ENCODE measurements at regions not wholly inside any gene's neighbourhood (a gene's known extent, or its start where the extent isn't known, plus 50 kb on each side); places are given as distances from the start of the nearest gene placed in this dataset.

DNA sequence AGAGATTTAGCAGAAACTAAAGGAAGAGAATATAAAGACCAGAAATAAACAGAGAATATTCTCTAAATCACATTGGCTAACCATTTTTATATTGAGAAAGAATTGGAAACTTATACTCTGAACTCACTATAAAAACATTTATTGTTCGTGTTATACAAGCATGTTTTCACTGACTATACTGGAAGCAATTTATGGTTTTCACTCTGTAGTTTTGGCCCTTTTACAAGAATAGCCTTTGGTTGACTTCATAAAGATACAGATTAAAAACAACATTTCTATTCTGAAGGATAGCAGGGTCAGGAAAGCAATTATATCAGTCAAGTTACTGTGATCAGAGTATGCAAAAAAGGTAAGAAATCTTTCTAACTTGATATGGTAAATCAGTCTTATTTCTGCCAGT, 965.7 kb upstream of the FAT3 start:
- DNase-seq (ENCODE audit: low read depth in 1 of 2, low spot score in 1 of 2) = no peak
- H3K4me3 ChIP-seq (replicated peaks; ENCODE audit: insufficient read depth, low read length) = no peak overlapping the region
- no peak overlapping the region for H3K27ac ChIP-seq (replicated peaks)
- no peaks in the 10 kb centered on the region for H3K27me3 ChIP-seq (ENCODE audit: insufficient read depth, poor library complexity, severe bottlenecking)
- TF ChIP-seq, protein P1, sequence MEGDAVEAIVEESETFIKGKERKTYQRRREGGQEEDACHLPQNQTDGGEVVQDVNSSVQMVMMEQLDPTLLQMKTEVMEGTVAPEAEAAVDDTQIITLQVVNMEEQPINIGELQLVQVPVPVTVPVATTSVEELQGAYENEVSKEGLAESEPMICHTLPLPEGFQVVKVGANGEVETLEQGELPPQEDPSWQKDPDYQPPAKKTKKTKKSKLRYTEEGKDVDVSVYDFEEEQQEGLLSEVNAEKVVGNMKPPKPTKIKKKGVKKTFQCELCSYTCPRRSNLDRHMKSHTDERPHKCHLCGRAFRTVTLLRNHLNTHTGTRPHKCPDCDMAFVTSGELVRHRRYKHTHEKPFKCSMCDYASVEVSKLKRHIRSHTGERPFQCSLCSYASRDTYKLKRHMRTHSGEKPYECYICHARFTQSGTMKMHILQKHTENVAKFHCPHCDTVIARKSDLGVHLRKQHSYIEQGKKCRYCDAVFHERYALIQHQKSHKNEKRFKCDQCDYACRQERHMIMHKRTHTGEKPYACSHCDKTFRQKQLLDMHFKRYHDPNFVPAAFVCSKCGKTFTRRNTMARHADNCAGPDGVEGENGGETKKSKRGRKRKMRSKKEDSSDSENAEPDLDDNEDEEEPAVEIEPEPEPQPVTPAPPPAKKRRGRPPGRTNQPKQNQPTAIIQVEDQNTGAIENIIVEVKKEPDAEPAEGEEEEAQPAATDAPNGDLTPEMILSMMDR (IDR thresholded peaks at IDR 0.05; ENCODE audit: insufficient read depth, low read length) = no peak
- TF ChIP-seq REST (IDR thresholded peaks at IDR 0.05; ENCODE audit: insufficient replicate concordance, low read depth) = no peak

DNA sequence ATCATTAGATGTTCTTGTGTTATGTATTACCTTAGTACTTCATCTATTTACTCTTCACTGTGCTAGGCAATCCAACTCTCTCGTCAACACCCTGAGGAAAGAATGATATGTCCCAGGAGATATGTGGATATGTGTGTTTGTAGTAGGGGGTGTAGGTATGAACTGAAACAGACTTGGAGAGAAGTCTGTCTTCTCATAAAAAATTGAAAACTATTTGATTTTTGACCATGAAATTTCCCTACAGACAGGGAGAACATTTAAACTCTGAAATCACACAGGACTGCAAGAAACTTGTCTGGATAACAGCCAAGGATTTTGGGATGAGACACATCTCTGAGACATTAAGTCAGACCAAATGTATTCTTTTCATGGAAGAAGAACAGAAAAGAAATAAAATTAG, 967.0 kb upstream of the FAT3 start:
- no peak for TF ChIP-seq POLR2AphosphoS5 (IDR thresholded peaks at IDR 0.05; ENCODE audit: low read depth)
- no peak for TF ChIP-seq GABPA (IDR thresholded peaks at IDR 0.05; ENCODE audit: low read depth)
- TF ChIP-seq SPI1 (IDR thresholded peaks at IDR 0.05; ENCODE audit: borderline replicate concordance, low read depth) = no peak
- no peak for TF ChIP-seq REST (IDR thresholded peaks at IDR 0.05; ENCODE audit: insufficient replicate concordance, low read depth)
- TF ChIP-seq, protein P1 (IDR thresholded peaks at IDR 0.05; ENCODE audit: insufficient read depth, low read length) = no peak

GRCh38 chr11:91248199-91248807, 976.3 kb upstream of the FAT3 start:
- peak in 1 of 2 experiments; percentile 13 for DNase-seq (ENCODE audit: low read depth in 1 of 2, low spot score in 1 of 2)

More for the DNA sequence above, 967.0 kb upstream of the FAT3 start:
- DNase-seq (ENCODE audit: low read depth in 1 of 2, low spot score in 1 of 2) = no peak
- H3K27me3 ChIP-seq (ENCODE audit: insufficient read depth, poor library complexity, severe bottlenecking) = no peaks in the 10 kb centered on the region
- no peak overlapping the region for H3K4me3 ChIP-seq (replicated peaks; ENCODE audit: insufficient read depth, low read length)
- no peak overlapping the region for H3K27ac ChIP-seq (replicated peaks)

More at GRCh38 chr11:91248199-91248807, 976.3 kb upstream of the FAT3 start:
- TF ChIP-seq, protein P1 (IDR thresholded peaks at IDR 0.05; ENCODE audit: insufficient read depth, low read length) = peak; percentile 33
- TF ChIP-seq GABPA (IDR thresholded peaks at IDR 0.05; ENCODE audit: low read depth) = no peak
- H3K27me3 ChIP-seq (ENCODE audit: insufficient read depth, poor library complexity, severe bottlenecking) = no peaks in the 10 kb centered on the region
- no peak overlapping the region for H3K27ac ChIP-seq (replicated peaks)
- no peak overlapping the region for H3K4me3 ChIP-seq (replicated peaks; ENCODE audit: insufficient read depth, low read length)
